ENCODE measurements at regions not wholly inside any gene's neighbourhood (a gene's known extent, or its start where the extent isn't known, plus 50 kb on each side); places are given as distances from the start of the nearest gene placed in this dataset.

GRCh38 chr6:105604587-105604884 is 201.7 kb upstream of the PREP start:
- TF ChIP-seq POLR2A (IDR thresholded peaks at IDR 0.05) (no peak), CTCF (IDR thresholded peaks at IDR 0.05) (no peak)

Measured in body of pancreas (tissue), 4 donors.